RWPE2 (cell line): ENCODE measurements at regions not wholly inside any gene's neighbourhood (a gene's known extent, or its start where the extent isn't known, plus 50 kb on each side); places are given as distances from the start of the nearest gene placed in this dataset.

Source experiments
- ATAC-seq: fragments of 200-7000 bp; cut with Tn5 transposase; 3 replicates; pipeline ENCODE4 v1.9.1; 2021; ENCODE audit warnings: low read depth
- DNase-seq: peaks from one replicate; pipeline ENCODE4 v3.0.0-alpha.2; 2020; ENCODE audit warnings: low spot score
- H3K27ac ChIP-seq: fragments of 450-650 bp; 2 replicates; pipeline ENCODE4 v1.5.1; 2017; ENCODE audit warnings: mild to moderate bottlenecking; ENCODE audit not compliant: poor library complexity, severe bottlenecking
- H3K27me3 ChIP-seq: fragments of 250-450 bp; sonication (Bioruptor Pico); 2 replicates; pipeline ENCODE4 v1.5.1; 2021; ENCODE audit warnings: mild to moderate bottlenecking, moderate library complexity; ENCODE audit not compliant: insufficient read depth, poor library complexity, severe bottlenecking
- H3K36me3 ChIP-seq: fragments of 250-450 bp; sonication (Bioruptor Pico); 2 replicates; pipeline ENCODE4 v1.5.1; 2020; ENCODE audit warnings: low read depth, mild to moderate bottlenecking, moderate library complexity
- H3K4me1 ChIP-seq: fragments of 250-450 bp; sonication (Bioruptor Pico); 2 replicates; pipeline ENCODE4 v1.5.1; 2021; ENCODE audit warnings: mild to moderate bottlenecking, moderate library complexity; ENCODE audit not compliant: insufficient read depth, poor library complexity, severe bottlenecking
- H3K4me3 ChIP-seq: fragments of 250-450 bp; sonication (Bioruptor Pico); 2 replicates; pipeline ENCODE4 v1.5.1; 2021; ENCODE audit warnings: mild to moderate bottlenecking, moderate library complexity; ENCODE audit not compliant: severe bottlenecking
- H3K9me3 ChIP-seq: fragments of 250-450 bp; sonication (Bioruptor Pico); 2 replicates; pipeline ENCODE4 v1.5.1; 2021; ENCODE audit warnings: mild to moderate bottlenecking, moderate library complexity; ENCODE audit not compliant: severe bottlenecking
- TF ChIP-seq, protein P1 (sequence below): fragments of 450-650 bp; IDR thresholded peaks from one replicate; pipeline ENCODE4 v1.5.1; 2017; ENCODE audit warnings: mild to moderate bottlenecking, moderate library complexity; ENCODE audit not compliant: poor library complexity, severe bottlenecking

DNA sequence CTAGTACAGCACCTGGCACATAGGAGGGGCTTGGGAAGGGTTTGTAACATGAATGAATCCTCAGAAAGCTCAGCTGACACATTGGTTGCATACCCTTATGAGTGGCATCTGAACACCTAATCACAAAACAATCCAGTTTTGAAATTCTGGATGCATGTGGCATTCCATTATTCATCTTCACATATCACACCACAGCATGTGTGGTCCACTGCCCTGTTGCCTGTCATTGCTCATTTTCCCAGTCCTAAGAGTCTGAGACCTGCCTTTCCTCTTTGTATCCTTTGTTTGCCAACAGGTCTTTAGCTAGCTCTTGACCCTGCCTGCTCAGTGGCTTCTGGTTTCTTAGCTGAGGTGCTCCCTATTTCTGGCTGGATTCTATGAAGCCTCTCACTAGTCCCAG lies 170.8 kb upstream of the ASIC2 start:
- no peak for DNase-seq
- Histone ChIP-seq H3K36me3 (no peaks in the 10 kb centered on the region), H3K4me1 (peaks cover 5% of the 10 kb centered on the region), H3K27me3 (no peaks in the 10 kb centered on the region), H3K27ac (peak overlapping the region; percentile 23), H3K9me3 (no peaks in the 10 kb centered on the region), H3K4me3 (no peak overlapping the region)
- peak; percentile 72 for ATAC-seq
- TF ChIP-seq, protein P1, sequence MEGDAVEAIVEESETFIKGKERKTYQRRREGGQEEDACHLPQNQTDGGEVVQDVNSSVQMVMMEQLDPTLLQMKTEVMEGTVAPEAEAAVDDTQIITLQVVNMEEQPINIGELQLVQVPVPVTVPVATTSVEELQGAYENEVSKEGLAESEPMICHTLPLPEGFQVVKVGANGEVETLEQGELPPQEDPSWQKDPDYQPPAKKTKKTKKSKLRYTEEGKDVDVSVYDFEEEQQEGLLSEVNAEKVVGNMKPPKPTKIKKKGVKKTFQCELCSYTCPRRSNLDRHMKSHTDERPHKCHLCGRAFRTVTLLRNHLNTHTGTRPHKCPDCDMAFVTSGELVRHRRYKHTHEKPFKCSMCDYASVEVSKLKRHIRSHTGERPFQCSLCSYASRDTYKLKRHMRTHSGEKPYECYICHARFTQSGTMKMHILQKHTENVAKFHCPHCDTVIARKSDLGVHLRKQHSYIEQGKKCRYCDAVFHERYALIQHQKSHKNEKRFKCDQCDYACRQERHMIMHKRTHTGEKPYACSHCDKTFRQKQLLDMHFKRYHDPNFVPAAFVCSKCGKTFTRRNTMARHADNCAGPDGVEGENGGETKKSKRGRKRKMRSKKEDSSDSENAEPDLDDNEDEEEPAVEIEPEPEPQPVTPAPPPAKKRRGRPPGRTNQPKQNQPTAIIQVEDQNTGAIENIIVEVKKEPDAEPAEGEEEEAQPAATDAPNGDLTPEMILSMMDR, result no peak

GRCh38 chr17:33464669-33465280 lies 171.7 kb upstream of the ASIC2 start:
- H3K4me1 ChIP-seq, result peaks cover 9% of the 10 kb centered on the region
- TF ChIP-seq, protein P1, result no peak
- no peak overlapping the region for H3K4me3 ChIP-seq
- H3K27ac ChIP-seq, result peak overlapping the region; percentile 23
- H3K27me3 ChIP-seq, result no peaks in the 10 kb centered on the region
- ATAC-seq (0 out of 3 replicates have a peak, but pooled peaks have one; percentile 31), DNase-seq (no peak)
- H3K9me3 ChIP-seq, result no peaks in the 10 kb centered on the region
- H3K36me3 ChIP-seq, result no peaks in the 10 kb centered on the region

DNA sequence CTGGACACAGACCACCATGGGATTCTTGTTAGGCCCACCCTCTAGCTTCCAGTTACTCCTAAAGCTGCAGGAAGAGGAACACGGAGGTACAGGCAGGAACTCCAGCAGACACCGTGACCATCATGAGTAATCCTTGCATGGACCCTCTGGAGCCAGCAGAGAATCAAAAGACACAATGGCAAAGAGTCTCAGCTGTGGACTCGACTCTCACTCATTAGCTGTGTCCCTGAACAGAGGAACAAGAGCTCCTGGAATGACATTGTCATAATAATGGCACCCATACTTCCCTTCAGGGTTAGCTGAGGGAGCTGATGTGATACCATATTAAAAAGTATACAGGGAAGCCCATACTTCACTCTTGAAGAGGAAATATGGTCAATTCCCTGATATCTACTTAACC lies 176.3 kb upstream of the ASIC2 start:
- H3K9me3 ChIP-seq, result no peaks in the 10 kb centered on the region
- peaks cover 9% of the 10 kb centered on the region for H3K4me1 ChIP-seq
- no peaks in the 10 kb centered on the region for H3K27me3 ChIP-seq
- TF ChIP-seq, protein P1, result no peak
- H3K4me3 ChIP-seq, result no peak overlapping the region
- no peak for DNase-seq
- H3K27ac ChIP-seq, result peak overlapping the region; percentile 67
- no peaks in the 10 kb centered on the region for H3K36me3 ChIP-seq
- ATAC-seq, result no peak

GRCh38 chr17:33469911-33470310 lies 176.8 kb upstream of the ASIC2 start:
- no peaks in the 10 kb centered on the region for H3K36me3 ChIP-seq
- peak overlapping the region; percentile 67 for H3K27ac ChIP-seq
- DNase-seq, result peak; percentile 66
- H3K9me3 ChIP-seq, result no peaks in the 10 kb centered on the region
- H3K27me3 ChIP-seq, result no peaks in the 10 kb centered on the region
- ATAC-seq, result peak; percentile 99
- H3K4me1 ChIP-seq, result peaks cover 6% of the 10 kb centered on the region
- H3K4me3 ChIP-seq, result no peak overlapping the region
- TF ChIP-seq, protein P1, result no peak

- Histone ChIP-seq H3K4me1 (peaks cover 4% of the 10 kb centered on the region), H3K9me3 (no peaks in the 10 kb centered on the region), H3K27me3 (no peaks in the 10 kb centered on the region), H3K36me3 (no peaks in the 10 kb centered on the region), H3K4me3 (no peak overlapping the region), H3K27ac (no peak overlapping the region)
- ATAC-seq, result no peak
- no peak for DNase-seq
- TF ChIP-seq, protein P1, result no peak
Measured at GRCh38 chr17:33473061-33473460, 180.0 kb upstream of the ASIC2 start.
